OCI-LY7 (cell line): ENCODE measurements at regions not wholly inside any gene's neighbourhood (a gene's known extent, or its start where the extent isn't known, plus 50 kb on each side); places are given as distances from the start of the nearest gene placed in this dataset.

Source experiments
- EZH2phosphoT487 ChIP-seq: fragments of 200-600 bp; sonication (generic); IDR thresholded peaks from 2 replicates; pipeline ENCODE4 v1.6.1; 2018; ENCODE audit warnings: low read depth, borderline replicate concordance, mild to moderate bottlenecking, mixed run types, antibody characterized with exemption, low read length, moderate library complexity, mixed read lengths
- TF ChIP-seq, protein P1 (sequence below): fragments of 200-600 bp; sonication (generic); conservative IDR thresholded peaks from 2 replicates; pipeline ENCODE4 v1.5.1; 2014; ENCODE audit warnings: mild to moderate bottlenecking, antibody characterized with exemption, low read length, moderate library complexity, mixed read lengths

DNA sequence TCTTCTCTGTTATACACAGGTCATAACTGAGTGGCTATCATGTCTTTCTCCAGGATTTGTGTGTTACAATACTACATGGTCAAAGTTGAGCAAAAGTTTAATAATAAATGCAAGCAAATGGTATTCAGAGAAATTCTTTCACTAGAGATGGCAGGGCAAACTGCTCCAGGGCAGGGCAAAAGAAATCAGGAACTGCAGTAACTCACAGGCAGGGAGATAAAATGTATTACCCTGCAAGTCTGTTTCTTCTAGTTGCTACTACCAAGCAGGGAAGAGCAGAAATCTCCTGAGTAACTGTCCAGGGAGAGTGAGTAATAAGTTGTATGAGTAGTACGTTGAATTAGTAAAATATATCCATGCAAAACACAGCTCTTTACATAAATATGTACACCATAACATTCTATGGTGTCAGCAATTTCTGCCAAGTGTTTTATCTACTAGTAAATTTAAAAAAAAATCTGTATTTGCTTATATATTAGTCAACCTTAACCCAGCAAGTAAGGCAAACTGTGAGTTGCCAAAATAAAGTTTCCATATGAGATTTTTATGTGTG is 404.1 kb downstream of the ZEB2 start:
- TF ChIP-seq, protein P1, sequence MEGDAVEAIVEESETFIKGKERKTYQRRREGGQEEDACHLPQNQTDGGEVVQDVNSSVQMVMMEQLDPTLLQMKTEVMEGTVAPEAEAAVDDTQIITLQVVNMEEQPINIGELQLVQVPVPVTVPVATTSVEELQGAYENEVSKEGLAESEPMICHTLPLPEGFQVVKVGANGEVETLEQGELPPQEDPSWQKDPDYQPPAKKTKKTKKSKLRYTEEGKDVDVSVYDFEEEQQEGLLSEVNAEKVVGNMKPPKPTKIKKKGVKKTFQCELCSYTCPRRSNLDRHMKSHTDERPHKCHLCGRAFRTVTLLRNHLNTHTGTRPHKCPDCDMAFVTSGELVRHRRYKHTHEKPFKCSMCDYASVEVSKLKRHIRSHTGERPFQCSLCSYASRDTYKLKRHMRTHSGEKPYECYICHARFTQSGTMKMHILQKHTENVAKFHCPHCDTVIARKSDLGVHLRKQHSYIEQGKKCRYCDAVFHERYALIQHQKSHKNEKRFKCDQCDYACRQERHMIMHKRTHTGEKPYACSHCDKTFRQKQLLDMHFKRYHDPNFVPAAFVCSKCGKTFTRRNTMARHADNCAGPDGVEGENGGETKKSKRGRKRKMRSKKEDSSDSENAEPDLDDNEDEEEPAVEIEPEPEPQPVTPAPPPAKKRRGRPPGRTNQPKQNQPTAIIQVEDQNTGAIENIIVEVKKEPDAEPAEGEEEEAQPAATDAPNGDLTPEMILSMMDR = no peak
- TF ChIP-seq EZH2phosphoT487 = no peak
